ENCODE measurements at regions not wholly inside any gene's neighbourhood (a gene's known extent, or its start where the extent isn't known, plus 50 kb on each side); places are given as distances from the start of the nearest gene placed in this dataset.

- POLR2A ChIA-PET (ENCODE audit: partially characterized antibody), result no interaction called here
- H3K4ac ChIP-seq (replicated peaks; ENCODE audit: insufficient read length, low read depth, low read length), result no peak overlapping the region
- 83% methylated on average over 3 of the region's 3 CpGs; no CpG with 5 or more reads in 1 of the 2 experiments for WGBS, 2 experiments (ENCODE audit: extremely low coverage in 1 of 2, insufficient coverage in 1 of 2, insufficient read length in 1 of 2, insufficient replicate concordance in 2 of 2, low coverage in 1 of 2, low lambda C conversion rate in 2 of 2, missing lambda C conversion rate in 1 of 2)
- TF ChIP-seq TEAD4 (IDR thresholded peaks at IDR 0.05; ENCODE audit: low read depth, low read length) (no peak), SIN3A (conservative IDR thresholded peaks at IDR 0.05 in 1 of 2, IDR thresholded peaks at IDR 0.05 in 1 of 2; ENCODE audit: low read depth in 1 of 2, low read length in 2 of 2) (no peak), CREB1 (IDR thresholded peaks at IDR 0.05) (no peak), CBX8 (IDR thresholded peaks at IDR 0.05; ENCODE audit: borderline replicate concordance, low read depth, low read length) (no peak), CTBP2 (IDR thresholded peaks at IDR 0.05; ENCODE audit: borderline replicate concordance, insufficient read depth, insufficient read length, low read length) (no peak), NANOG (IDR thresholded peaks at IDR 0.05; ENCODE audit: insufficient read depth, low read depth, low read length, poor library complexity, severe bottlenecking) (no peak), JUND (IDR thresholded peaks at IDR 0.05; ENCODE audit: low read length) (no peak), BACH1 (IDR thresholded peaks at IDR 0.05; ENCODE audit: low read length) (no peak), HDAC2 (IDR thresholded peaks at IDR 0.05; ENCODE audit: borderline replicate concordance in 1 of 2, low read depth in 2 of 2, low read length in 2 of 2) (no peak), JUN (IDR thresholded peaks at IDR 0.05; ENCODE audit: low read depth, low read length) (no peak), TBP (IDR thresholded peaks at IDR 0.05; ENCODE audit: low read depth, low read length) (no peak), GTF2F1 (IDR thresholded peaks at IDR 0.05; ENCODE audit: borderline replicate concordance, low read depth, low read length) (no peak), SP1 (IDR thresholded peaks at IDR 0.05; ENCODE audit: low read depth, low read length) (no peak), SUZ12 (IDR thresholded peaks at IDR 0.05; ENCODE audit: low read length) (no peak)
- TF ChIP-seq, protein P1, sequence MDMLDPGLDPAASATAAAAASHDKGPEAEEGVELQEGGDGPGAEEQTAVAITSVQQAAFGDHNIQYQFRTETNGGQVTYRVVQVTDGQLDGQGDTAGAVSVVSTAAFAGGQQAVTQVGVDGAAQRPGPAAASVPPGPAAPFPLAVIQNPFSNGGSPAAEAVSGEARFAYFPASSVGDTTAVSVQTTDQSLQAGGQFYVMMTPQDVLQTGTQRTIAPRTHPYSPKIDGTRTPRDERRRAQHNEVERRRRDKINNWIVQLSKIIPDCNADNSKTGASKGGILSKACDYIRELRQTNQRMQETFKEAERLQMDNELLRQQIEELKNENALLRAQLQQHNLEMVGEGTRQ (IDR thresholded peaks at IDR 0.05; ENCODE audit: low read length), result no peak
These were observed 380.9 kb upstream of the SEMA3C start for GRCh38 chr7:81299711-81300110.

More at GRCh38 chr7:81299711-81300110, 380.9 kb upstream of the SEMA3C start:
- CTCF ChIA-PET (ENCODE audit: partially characterized antibody), result no interaction called here
- Histone ChIP-seq H3K4me2 (ENCODE audit: insufficient read depth in 1 of 2, low read depth in 2 of 2, low read length in 2 of 2) (no peak overlapping the region), H3K56ac (replicated peaks; ENCODE audit: insufficient read length, low read depth, low read length) (no peak overlapping the region), H2BK12ac (ENCODE audit: low read depth, low read length) (no peak overlapping the region), H2BK15ac (ENCODE audit: low read length) (no peak overlapping the region), H3K23ac (ENCODE audit: insufficient read length) (no peak overlapping the region), H4K8ac (ENCODE audit: extremely low read depth, insufficient read depth, low read length) (no peak overlapping the region), H3K27me3 (replicated peaks in 1 of 4; ENCODE audit: control insufficient read depth in 3 of 4, extremely low read depth in 1 of 4, insufficient read depth in 3 of 4, low read length in 3 of 4) (no peaks in the 10 kb centered on the region), H2BK120ac (replicated peaks; ENCODE audit: low read depth, low read length) (no peak overlapping the region), H3K79me2 (ENCODE audit: control insufficient read depth in 1 of 2, insufficient read depth in 2 of 2, low read length in 2 of 2) (no peaks in the 10 kb centered on the region), H3K9me3 (ENCODE audit: insufficient read depth in 2 of 2, low read depth in 1 of 2, low read length in 1 of 2) (no peaks in the 10 kb centered on the region), H4K20me1 (replicated peaks in 1 of 2; ENCODE audit: control insufficient read depth in 1 of 2, insufficient read depth in 2 of 2, low read length in 2 of 2) (no peaks in the 10 kb centered on the region), H4K5ac (ENCODE audit: insufficient read length, low read depth, low read length) (no peak overlapping the region), H3K23me2 (ENCODE audit: low read depth, low read length) (no peaks in the 10 kb centered on the region), H4K91ac (replicated peaks; ENCODE audit: insufficient read length, low read length) (no peak overlapping the region), H2AFZ (ENCODE audit: low read length) (no peak overlapping the region), H3K4me1 (replicated peaks in 1 of 4; ENCODE audit: control insufficient read depth in 3 of 4, insufficient read depth in 4 of 4, low read length in 3 of 4) (no peaks in the 10 kb centered on the region), H3K9ac (replicated peaks in 1 of 4; ENCODE audit: extremely low read depth in 1 of 4, low read depth in 3 of 4, low read length in 3 of 4) (no peak overlapping the region), H3K36me3 (ENCODE audit: control insufficient read depth in 2 of 4, insufficient read depth in 4 of 4, low read length in 3 of 4) (no peaks in the 10 kb centered on the region), H2BK20ac (ENCODE audit: low read length) (no peak overlapping the region), H3K18ac (ENCODE audit: extremely low read depth, low read length) (no peak overlapping the region), H3K4me3 (ENCODE audit: extremely low read depth in 1 of 4, insufficient read depth in 2 of 4, low read depth in 3 of 4, low read length in 4 of 4) (no peak overlapping the region), H2AK5ac (ENCODE audit: low read depth, low read length) (no peak overlapping the region), H2BK5ac (ENCODE audit: low read depth, low read length) (no peak overlapping the region), H3K14ac (ENCODE audit: insufficient read length) (no peak overlapping the region), H3K79me1 (ENCODE audit: low read depth, low read length) (no peaks in the 10 kb centered on the region), H3K27ac (ENCODE audit: low read depth, low read length) (no peak overlapping the region)
- DNase-seq (ENCODE audit: low read depth in 1 of 2, low spot score in 2 of 2) (no peak), FAIRE-seq (no peak)
